ENCODE measurements at regions not wholly inside any gene's neighbourhood (a gene's known extent, or its start where the extent isn't known, plus 50 kb on each side); places are given as distances from the start of the nearest gene placed in this dataset.
"Not testable (repeated sequence)": the region's sequence is repeated elsewhere in the genome, so short reads cannot be mapped to it uniquely, and the experiment has no call there.

DNA sequence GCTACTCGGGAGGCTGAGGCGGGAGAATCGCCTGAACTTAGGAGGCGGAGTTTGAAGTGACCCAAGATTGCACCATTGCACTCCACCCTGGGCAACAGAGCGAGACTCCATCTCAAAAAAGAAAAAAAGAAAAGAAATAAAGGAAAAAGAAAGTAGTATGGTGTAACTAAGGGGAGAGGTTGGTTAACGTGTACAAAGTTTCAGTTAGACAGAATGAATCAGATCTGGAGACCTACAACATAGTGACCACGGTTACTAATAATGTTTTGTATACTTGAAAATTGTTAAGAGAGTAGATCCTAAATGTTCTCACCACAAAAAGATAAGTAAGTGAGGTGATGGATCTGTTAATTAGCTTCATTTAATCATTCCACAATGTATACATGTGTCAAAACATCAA is 1208.8 kb downstream of the VRK1 start:
- no peak overlapping the region for H3K4me3 ChIP-seq (ENCODE audit: low read depth, low read length)
- DNase-seq (ENCODE audit: low read depth) = no peak
- TF ChIP-seq, protein P1, sequence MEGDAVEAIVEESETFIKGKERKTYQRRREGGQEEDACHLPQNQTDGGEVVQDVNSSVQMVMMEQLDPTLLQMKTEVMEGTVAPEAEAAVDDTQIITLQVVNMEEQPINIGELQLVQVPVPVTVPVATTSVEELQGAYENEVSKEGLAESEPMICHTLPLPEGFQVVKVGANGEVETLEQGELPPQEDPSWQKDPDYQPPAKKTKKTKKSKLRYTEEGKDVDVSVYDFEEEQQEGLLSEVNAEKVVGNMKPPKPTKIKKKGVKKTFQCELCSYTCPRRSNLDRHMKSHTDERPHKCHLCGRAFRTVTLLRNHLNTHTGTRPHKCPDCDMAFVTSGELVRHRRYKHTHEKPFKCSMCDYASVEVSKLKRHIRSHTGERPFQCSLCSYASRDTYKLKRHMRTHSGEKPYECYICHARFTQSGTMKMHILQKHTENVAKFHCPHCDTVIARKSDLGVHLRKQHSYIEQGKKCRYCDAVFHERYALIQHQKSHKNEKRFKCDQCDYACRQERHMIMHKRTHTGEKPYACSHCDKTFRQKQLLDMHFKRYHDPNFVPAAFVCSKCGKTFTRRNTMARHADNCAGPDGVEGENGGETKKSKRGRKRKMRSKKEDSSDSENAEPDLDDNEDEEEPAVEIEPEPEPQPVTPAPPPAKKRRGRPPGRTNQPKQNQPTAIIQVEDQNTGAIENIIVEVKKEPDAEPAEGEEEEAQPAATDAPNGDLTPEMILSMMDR (IDR thresholded peaks at IDR 0.05; ENCODE audit: control insufficient read depth, extremely low read depth, insufficient read depth) = no peak

DNA sequence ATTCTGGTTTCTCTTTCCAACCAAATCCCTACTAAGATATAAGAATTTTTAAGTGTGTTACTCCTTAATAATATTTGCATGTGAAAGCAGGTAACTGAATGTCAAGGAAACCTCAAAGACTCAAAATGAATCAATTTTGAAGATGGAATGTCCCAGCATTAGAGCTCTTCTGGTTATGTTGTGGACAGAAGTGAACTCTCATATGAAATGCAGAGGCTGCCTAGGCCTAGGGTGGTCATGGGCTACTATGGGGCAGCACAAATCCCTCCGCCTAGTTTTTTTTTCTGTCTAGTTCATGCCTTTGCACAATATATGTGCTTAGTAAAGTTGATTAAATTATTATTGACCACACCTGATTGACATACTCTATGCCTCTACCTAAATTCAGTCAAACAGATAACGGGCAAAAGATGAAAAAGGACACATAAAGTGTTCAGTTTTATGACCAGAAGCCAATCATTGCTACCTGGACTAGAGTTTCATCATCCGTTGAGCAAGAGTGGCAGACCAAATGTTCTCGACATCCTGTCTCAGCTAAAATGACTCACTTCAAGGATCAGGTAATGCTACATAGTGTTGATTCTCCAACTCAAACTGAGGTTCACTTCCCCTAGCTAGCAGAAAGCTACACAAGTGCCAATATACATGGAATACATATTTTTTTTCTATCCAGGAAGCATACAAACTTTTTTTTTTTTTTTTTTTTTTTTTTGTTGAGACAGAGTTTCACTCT is 1211.4 kb downstream of the VRK1 start:
- no peak overlapping the region for H3K4me3 ChIP-seq (ENCODE audit: low read depth, low read length)
- TF ChIP-seq, protein P1 (IDR thresholded peaks at IDR 0.05; ENCODE audit: control insufficient read depth, extremely low read depth, insufficient read depth) = no peak
- no peak for DNase-seq (ENCODE audit: low read depth)

DNA sequence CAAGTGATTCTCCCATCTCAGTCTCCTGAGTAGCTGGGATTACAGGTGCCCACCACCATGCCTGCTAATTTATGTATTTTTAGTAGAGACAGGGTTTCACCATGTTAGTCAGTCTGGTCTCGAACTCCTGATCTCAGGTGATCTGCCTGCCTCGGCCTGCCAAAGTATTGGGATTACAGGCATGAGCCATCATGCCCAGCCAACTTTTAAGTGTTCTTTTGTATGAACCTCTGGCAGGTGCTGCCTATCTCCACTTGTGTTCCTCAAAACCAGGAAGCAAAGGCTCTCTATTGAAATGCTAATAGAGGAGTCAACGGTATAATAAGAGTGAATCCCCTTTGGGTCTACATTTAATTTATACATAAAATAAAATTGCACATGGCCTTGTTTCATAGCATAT is 1212.0 kb downstream of the VRK1 start:
- H3K4me3 ChIP-seq (ENCODE audit: low read depth, low read length); DNase-seq (ENCODE audit: low read depth): not testable (repeated sequence)

DNA sequence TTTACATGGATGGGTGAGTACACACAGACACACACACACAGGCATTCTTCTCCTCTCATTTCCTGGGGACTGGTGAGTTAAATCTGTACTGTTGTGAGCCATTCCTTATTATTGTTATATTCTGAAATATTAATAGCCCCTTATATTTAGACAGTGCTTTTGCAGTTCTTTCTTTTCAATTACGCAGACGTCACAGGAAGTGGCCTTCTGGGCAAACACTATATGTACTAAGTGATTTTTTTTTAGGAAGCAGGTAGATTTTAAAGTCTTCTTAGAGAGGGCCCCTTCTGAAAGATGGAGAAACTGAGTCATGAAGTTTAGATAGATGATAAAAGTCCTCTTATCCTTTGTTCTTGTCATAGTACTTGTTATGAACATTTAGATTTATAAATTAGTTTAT is 1213.6 kb downstream of the VRK1 start:
- TF ChIP-seq, protein P1 (IDR thresholded peaks at IDR 0.05; ENCODE audit: control insufficient read depth, extremely low read depth, insufficient read depth) = no peak
- no peak for DNase-seq (ENCODE audit: low read depth)
- no peak overlapping the region for H3K4me3 ChIP-seq (ENCODE audit: low read depth, low read length)

DNA sequence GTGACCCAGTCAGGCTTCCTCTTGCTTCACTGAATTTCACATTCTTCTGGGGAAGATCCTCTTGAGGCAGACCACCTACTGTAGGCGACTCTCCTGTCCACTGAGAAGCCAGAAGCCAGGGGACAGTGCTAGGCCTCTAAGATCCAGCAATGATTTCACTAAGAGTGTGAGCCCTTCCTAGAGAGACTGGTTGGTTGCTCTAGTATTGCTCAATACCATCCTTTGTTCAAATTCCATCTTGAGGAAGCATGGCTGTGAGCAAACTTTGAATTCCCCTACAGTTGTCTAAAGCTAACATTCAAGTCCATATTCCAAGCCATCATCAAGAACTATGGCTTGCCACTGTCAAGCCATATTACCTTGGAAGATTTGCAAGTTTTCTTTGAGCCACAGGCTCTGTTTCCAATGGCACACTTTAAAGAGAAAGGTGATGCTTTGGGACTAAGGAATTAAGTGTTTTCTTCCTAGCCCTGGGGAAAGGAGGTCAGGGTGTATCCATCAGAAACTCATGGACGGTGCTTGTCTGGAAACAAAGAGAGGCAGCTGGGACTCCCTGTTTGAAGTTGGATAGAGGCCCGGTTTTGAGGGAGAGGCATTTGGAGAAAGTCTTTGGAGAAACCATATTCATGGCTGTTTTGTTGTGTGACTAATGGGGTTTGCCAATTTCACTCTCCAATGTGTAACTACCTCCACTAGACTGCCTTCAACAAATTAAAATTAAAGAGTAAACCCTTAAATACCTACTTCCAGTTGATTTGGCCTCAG is 1217.9 kb downstream of the VRK1 start:
- DNase-seq (ENCODE audit: low read depth) = no peak
- no peak overlapping the region for H3K4me3 ChIP-seq (ENCODE audit: low read depth, low read length)
- TF ChIP-seq, protein P1 (IDR thresholded peaks at IDR 0.05; ENCODE audit: control insufficient read depth, extremely low read depth, insufficient read depth) = no peak

DNA sequence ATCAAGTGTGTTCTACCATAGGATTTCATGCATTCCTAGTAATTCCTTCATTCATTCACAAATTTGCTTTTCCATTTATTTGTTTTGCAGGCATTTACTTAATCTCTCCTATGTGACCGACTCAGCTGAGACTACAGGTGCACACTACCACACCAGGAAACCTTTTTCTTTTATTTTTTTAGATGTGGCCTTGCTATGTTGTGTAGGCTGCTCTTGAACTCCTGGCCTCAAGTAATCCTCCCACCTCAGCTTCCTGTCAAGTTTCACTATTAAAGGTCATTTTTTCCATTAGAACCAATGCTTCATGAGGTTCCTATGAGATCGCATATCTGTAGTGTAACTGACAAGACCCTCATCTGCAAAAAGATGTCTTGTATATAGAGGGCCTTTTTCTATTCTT is 1218.7 kb downstream of the VRK1 start:
- no peak for DNase-seq (ENCODE audit: low read depth)
- H3K4me3 ChIP-seq (ENCODE audit: low read depth, low read length) = no peak overlapping the region
- TF ChIP-seq, protein P1 (IDR thresholded peaks at IDR 0.05; ENCODE audit: control insufficient read depth, extremely low read depth, insufficient read depth) = no peak

DNA sequence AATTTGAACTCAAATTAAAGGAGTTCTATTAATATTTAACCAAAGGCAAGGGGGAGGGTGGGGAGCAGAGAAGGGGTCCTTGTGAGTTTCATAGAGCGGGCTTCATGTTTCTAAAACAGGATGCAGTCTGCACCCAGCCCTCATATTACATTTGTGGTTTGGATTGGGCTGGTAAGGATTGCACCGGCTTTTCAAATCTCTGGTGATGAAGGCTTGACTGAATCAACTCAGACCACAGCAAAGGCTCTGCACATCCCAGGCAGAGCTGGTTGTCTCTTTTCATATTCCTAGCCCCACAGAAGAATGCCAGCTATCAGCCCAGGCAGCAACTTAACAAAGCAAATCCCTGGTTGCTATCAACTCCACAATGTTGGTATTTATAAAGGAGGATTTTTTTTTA is 1221.4 kb downstream of the VRK1 start:
- no peak overlapping the region for H3K4me3 ChIP-seq (ENCODE audit: low read depth, low read length)
- TF ChIP-seq, protein P1 (IDR thresholded peaks at IDR 0.05; ENCODE audit: control insufficient read depth, extremely low read depth, insufficient read depth) = no peak
- no peak for DNase-seq (ENCODE audit: low read depth)

Data from LNCaP clone FGC (cell line).